ENCODE measurements at regions not wholly inside any gene's neighbourhood (a gene's known extent, or its start where the extent isn't known, plus 50 kb on each side); places are given as distances from the start of the nearest gene placed in this dataset.

- no peak for TF ChIP-seq EZH2 (IDR thresholded peaks at IDR 0.05; ENCODE audit: borderline replicate concordance, low read length)
- TF ChIP-seq CTCF (IDR thresholded peaks at IDR 0.05; ENCODE audit: low read length) = no peak
Measured at GRCh38 chr3:181969925-181970324, 258.2 kb downstream of the SOX2 start.

All from OCI-LY1 (cell line).